ENCODE measurements at regions not wholly inside any gene's neighbourhood (a gene's known extent, or its start where the extent isn't known, plus 50 kb on each side); places are given as distances from the start of the nearest gene placed in this dataset.

- no peak for TF ChIP-seq GATA1 (IDR thresholded peaks at IDR 0.05; ENCODE audit: low read depth, low read length)
- no peak for TF ChIP-seq POLR2A (IDR thresholded peaks at IDR 0.05; ENCODE audit: low read length)
These were observed 175.2 kb downstream of the GAS1 start for GRCh38 chr9:86771941-86772634.

GRCh38 chr9:86771420-86771819, 175.9 kb downstream of the GAS1 start:
- no peak for TF ChIP-seq POLR2A (IDR thresholded peaks at IDR 0.05; ENCODE audit: low read length)
- no peak for TF ChIP-seq GATA1 (IDR thresholded peaks at IDR 0.05; ENCODE audit: low read depth, low read length)
- no peak for DNase-seq

More at GRCh38 chr9:86771941-86772634, 175.2 kb downstream of the GAS1 start:
- DNase-seq, result no peak

- DNase-seq, result no peak
- TF ChIP-seq POLR2A (IDR thresholded peaks at IDR 0.05; ENCODE audit: low read length) (no peak), GATA1 (IDR thresholded peaks at IDR 0.05; ENCODE audit: low read depth, low read length) (no peak)
These were observed 178.6 kb downstream of the GAS1 start for GRCh38 chr9:86768709-86769108.

DNA sequence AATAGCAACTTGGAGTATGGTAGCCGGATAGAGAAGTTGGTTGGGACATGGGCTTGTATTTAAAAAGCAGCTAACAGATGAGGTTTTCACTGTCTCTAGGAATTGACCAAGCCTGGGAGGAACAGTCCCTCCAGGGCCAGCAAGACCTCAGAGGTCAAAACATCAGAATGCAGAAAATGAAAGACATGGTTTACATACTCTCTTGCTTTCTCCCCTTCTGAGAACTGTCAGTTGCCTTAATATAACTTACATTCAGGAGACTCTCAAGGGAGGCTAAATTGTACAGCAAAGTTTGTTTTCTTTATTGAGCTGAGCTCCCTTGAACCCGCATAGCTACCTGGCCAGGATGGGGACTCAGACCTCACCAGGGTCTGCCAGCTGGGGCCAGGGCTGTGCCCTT, 179.3 kb downstream of the GAS1 start:
- TF ChIP-seq POLR2A (IDR thresholded peaks at IDR 0.05; ENCODE audit: low read length) (no peak), GATA1 (IDR thresholded peaks at IDR 0.05; ENCODE audit: low read depth, low read length) (no peak)
- no peak for DNase-seq

DNA sequence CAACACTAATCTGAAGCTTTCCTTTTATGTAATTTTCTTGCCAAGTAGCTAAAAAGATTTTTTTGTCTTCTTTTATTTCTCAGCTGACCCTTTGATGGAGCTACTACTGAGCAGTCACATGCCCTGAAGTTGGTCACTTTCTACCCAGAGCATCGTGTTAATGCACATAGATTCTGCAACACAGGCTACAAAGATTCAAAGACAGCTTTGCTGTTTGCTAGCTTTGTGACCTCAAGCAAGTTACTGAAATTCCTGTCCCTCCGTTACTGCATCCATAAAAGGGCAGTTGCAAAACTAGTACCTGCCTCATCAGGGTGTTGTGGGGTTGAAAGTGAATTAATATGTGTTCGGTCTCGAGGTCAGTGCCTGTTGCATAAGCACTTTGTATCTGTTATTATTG, 179.9 kb downstream of the GAS1 start:
- DNase-seq, result no peak
- no peak for TF ChIP-seq POLR2A (IDR thresholded peaks at IDR 0.05; ENCODE audit: low read length)
- no peak for TF ChIP-seq GATA1 (IDR thresholded peaks at IDR 0.05; ENCODE audit: low read depth, low read length)

DNA sequence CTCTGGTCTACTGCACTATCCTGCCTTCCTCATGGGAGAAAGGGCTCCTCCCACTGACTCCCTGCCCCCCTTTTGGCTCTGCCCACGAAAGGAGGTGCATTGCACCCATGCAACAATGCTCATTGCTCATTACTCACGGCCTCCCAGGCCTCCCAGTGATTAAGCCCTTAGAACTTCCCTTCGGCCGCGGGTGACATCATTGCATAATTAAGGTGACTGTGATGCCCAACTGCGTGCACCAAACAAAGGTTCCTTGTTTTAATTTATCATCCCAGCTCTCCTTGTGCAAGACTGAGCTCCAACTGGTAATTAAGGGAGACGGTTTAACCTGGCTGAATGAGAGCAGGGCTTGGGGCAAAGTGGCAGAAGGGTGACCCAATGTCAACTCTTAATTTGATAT, 180.4 kb downstream of the GAS1 start:
- no peak for DNase-seq

DNA sequence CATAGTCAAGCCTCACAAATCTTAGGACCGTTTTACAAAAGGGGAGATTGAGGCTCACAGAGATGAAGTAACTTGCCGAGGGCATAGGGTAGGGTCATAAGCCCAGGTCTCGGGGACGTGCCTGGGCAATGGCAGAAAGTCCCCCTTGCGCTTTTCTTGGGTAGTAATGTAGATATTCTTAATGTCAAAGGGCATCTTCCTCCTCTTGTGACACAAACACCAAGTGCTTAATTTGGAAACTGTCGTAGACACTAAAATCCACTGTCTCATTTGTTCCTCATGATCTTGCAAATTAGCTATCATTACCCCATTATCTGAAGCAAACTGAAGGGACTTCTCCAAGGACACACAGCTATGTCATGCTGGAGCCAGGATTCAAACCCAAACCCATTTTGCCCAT, 180.8 kb downstream of the GAS1 start:
- TF ChIP-seq POLR2A (IDR thresholded peaks at IDR 0.05; ENCODE audit: low read length) (no peak), GATA1 (IDR thresholded peaks at IDR 0.05; ENCODE audit: low read depth, low read length) (no peak)

More for the DNA sequence above, 180.4 kb downstream of the GAS1 start:
- TF ChIP-seq POLR2A (IDR thresholded peaks at IDR 0.05; ENCODE audit: low read length) (no peak), GATA1 (IDR thresholded peaks at IDR 0.05; ENCODE audit: low read depth, low read length) (no peak)

GRCh38 chr9:86765746-86766430, 181.4 kb downstream of the GAS1 start:
- no peak for TF ChIP-seq GATA1 (IDR thresholded peaks at IDR 0.05; ENCODE audit: low read depth, low read length)
- TF ChIP-seq POLR2A (IDR thresholded peaks at IDR 0.05; ENCODE audit: low read length), result no peak

More for the DNA sequence above, 180.8 kb downstream of the GAS1 start:
- DNase-seq, result no peak

DNA sequence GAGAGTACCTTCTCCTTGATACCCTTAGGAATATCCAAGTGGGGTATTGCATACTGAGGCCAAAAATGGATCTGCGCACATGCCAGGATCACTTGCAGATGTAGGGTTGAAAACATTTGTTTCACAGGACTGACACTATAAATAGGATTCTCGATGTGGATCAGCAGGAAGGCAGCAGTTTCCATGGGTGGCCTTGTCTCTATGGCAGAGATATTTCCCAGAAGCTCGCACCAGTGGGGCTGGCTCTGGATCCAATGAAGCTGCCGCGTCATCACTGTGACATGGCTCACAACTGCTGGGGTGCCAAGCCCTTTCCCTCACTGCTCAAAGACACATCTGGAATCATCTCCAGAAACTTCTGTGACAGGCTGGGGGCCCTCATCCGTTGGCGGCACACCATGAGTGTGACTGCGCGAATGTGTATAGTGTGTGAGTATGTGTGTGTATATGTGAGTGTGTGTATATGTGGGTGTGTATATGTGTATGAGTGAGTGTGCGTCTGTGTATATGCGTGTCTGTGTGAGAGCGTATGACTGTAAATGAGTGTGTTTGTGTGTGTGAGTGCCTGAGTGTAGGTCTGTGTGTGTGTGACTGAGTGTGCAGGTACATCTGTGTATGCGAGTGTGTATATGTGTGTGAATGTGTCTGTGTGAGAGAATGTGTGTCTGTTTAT, 182.5 kb downstream of the GAS1 start:
- TF ChIP-seq GATA1 (IDR thresholded peaks at IDR 0.05; ENCODE audit: low read depth, low read length) (no peak), POLR2A (IDR thresholded peaks at IDR 0.05; ENCODE audit: low read length) (no peak)
- no peak for DNase-seq

More at GRCh38 chr9:86765746-86766430, 181.4 kb downstream of the GAS1 start:
- DNase-seq, result no peak

DNA sequence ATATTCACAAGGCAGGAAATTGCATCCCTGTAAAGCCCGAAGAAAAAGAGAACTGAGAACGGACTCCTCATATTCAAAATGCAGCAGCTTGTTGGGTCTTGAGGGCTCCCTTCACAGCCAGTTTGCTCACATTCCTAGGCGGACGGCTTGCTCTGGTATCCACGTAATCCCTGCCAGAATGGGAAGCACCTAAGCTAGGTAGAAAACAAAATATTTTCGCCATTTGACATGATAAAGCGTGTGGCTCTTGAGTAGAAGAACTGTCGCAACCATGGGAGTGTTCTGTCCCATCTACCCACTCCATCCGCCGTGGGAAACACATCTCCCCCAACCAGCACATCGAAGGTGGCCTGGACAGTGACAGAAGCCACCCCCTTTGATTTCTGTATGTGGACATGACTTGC, 183.1 kb downstream of the GAS1 start:
- DNase-seq, result no peak
- TF ChIP-seq GATA1 (IDR thresholded peaks at IDR 0.05; ENCODE audit: low read depth, low read length) (no peak), POLR2A (IDR thresholded peaks at IDR 0.05; ENCODE audit: low read length) (no peak)

- DNase-seq, result no peak
- no peak for TF ChIP-seq POLR2A (IDR thresholded peaks at IDR 0.05; ENCODE audit: low read length)
- TF ChIP-seq GATA1 (IDR thresholded peaks at IDR 0.05; ENCODE audit: low read depth, low read length), result no peak
These were observed 183.5 kb downstream of the GAS1 start for GRCh38 chr9:86763791-86764190.

DNA sequence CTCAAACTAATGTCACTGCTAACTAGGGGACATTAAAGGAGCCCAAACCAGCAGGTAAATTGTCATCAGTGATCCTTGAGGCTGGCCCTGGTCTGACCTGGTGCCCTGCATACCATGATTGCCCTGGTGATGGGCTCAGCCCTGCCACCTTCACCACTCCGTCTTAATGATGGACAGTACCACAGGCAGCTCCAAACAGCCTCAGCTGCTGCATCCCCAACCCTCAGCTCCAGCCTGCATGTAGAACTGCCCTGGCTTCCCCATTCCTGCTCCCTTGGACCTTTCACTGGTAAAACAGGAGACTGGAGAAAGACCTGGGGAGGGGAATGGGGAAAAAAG, 190.0 kb downstream of the GAS1 start:
- no peak for DNase-seq
- TF ChIP-seq POLR2A (IDR thresholded peaks at IDR 0.05; ENCODE audit: low read length), result no peak
- no peak for TF ChIP-seq GATA1 (IDR thresholded peaks at IDR 0.05; ENCODE audit: low read depth, low read length)

GRCh38 chr9:86756576-86757381, 190.5 kb downstream of the GAS1 start:
- no peak for TF ChIP-seq GATA1 (IDR thresholded peaks at IDR 0.05; ENCODE audit: low read depth, low read length)
- no peak for TF ChIP-seq POLR2A (IDR thresholded peaks at IDR 0.05; ENCODE audit: low read length)
- DNase-seq, result no peak

GRCh38 chr9:86755561-86755941, 191.8 kb downstream of the GAS1 start:
- DNase-seq, result no peak
- no peak for TF ChIP-seq GATA1 (IDR thresholded peaks at IDR 0.05; ENCODE audit: low read depth, low read length)
- TF ChIP-seq POLR2A (IDR thresholded peaks at IDR 0.05; ENCODE audit: low read length), result no peak

All from erythroblast (primary cell).